Esophagus muscularis mucosa (tissue), 3 donors: ENCODE measurements at regions not wholly inside any gene's neighbourhood (a gene's known extent, or its start where the extent isn't known, plus 50 kb on each side); places are given as distances from the start of the nearest gene placed in this dataset.

ENCODE experiments used
- CTCF ChIP-seq, 3 experiments: fragments of 200-600 bp in 2 of 3; fragments of 450-650 bp in 1 of 3; sonication (generic) in 2 of 3; IDR thresholded peaks; one replicate each; pipeline ENCODE4 v1.5.1; 2017 to 2019; ENCODE audit warnings: antibody characterized with exemption in 3 of 3, mild to moderate bottlenecking in 2 of 3, moderate library complexity in 1 of 3
- POLR2A ChIP-seq: fragments of 450-650 bp; IDR thresholded peaks from one replicate; pipeline ENCODE4 v1.6.1; 2017; ENCODE audit warnings: antibody characterized with exemption, moderate library complexity, mild to moderate bottlenecking, low read depth

- no peak for TF ChIP-seq CTCF (IDR thresholded peaks at IDR 0.05)
- no peak for TF ChIP-seq POLR2A
These were observed 285.7 kb downstream of the EPHA4 start for GRCh38 chr2:221286406-221286805.
